Kidney (tissue), 13 donors: ENCODE measurements at regions not wholly inside any gene's neighbourhood (a gene's known extent, or its start where the extent isn't known, plus 50 kb on each side); places are given as distances from the start of the nearest gene placed in this dataset.
A peak's percentile ranks its signal among the peaks of the same experiment; 100 is the strongest.

Experiments
- DNase-seq, 5 donors: peaks; one replicate each; pipeline ENCODE4 v3.0.0-alpha.2; 2013 to 2020
- FAIRE-seq: peaks from 2 replicates; lab custom pipeline; 2012; peaks lifted over from hg19 to GRCh38; lab: Jason Lieb, UNC
- H3K27ac ChIP-seq, 2 donors: one replicate each; pipeline ENCODE4 v1.7.0; 2013; ENCODE audit warnings: low read depth in 2 of 2, low read length in 2 of 2, inconsistent platforms in 1 of 2
- H3K27me3 ChIP-seq: one replicate; pipeline ENCODE4 v1.7.1; 2013; ENCODE audit warnings: low read length, inconsistent platforms; ENCODE audit not compliant: control insufficient read depth, insufficient read depth
- H3K36me3 ChIP-seq, 3 donors: one replicate each; pipeline versions ENCODE4 v1.7.0 to v1.7.1; 2013; ENCODE audit warnings: low read length in 3 of 3, control low read depth in 1 of 3, inconsistent platforms in 1 of 3; ENCODE audit not compliant: insufficient read depth in 3 of 3, control insufficient read depth in 2 of 3
- H3K4me1 ChIP-seq, 3 donors: one replicate each; pipeline versions ENCODE4 v1.7.0 to v1.7.1; 2013; ENCODE audit warnings: low read length in 3 of 3, inconsistent platforms in 1 of 3, low read depth in 1 of 3; ENCODE audit not compliant: control insufficient read depth in 2 of 3, insufficient read depth in 2 of 3
- H3K4me3 ChIP-seq, 3 donors: one replicate each; pipeline versions ENCODE4 v1.7.0 to v1.8.1; 2013; ENCODE audit warnings: low read length in 3 of 3, control low read depth in 1 of 3, inconsistent platforms in 1 of 3
- H3K9ac ChIP-seq, 3 donors: one replicate each; pipeline versions ENCODE4 v1.7.0 to v1.7.1; 2013; ENCODE audit warnings: low read length in 3 of 3, control low read depth in 1 of 3, inconsistent platforms in 1 of 3
- H3K9me3 ChIP-seq, 3 donors: one replicate each; pipeline versions ENCODE4 v1.7.0 to v1.7.1; 2013; ENCODE audit warnings: low read length in 3 of 3, control low read depth in 1 of 3, inconsistent platforms in 1 of 3; ENCODE audit not compliant: control insufficient read depth in 2 of 3, insufficient read depth in 1 of 3
- CTCF ChIP-seq: IDR thresholded peaks from 3 replicates; pipeline ENCODE4 v1.5.1; 2012; ENCODE audit warnings: mild to moderate bottlenecking, moderate library complexity, borderline replicate concordance; ENCODE audit not compliant: insufficient read depth; ENCODE audit errors: extremely low read depth
- intact Hi-C: fragments of 100-400 bp; cut with DNase I; formaldehyde crosslinking; loops from one replicate; pipeline ENCODE4 v1.11.1; 2022
- donor health status: control.
- donor health status: control.
- donor health status: control.
- donor health status: control.
- donor health status: control.
- donor health status: DM: yes; HTN: yes; CAD: no.
- donor health status: Normal renal cell carcinoma (clear cell type).

- Histone ChIP-seq H3K9ac (no peak overlapping the region), H3K4me1 (no peaks in the 10 kb centered on the region), H3K27ac (no peak overlapping the region), H3K4me3 (no peak overlapping the region), H3K36me3 (no peaks in the 10 kb centered on the region), H3K27me3 (no peaks in the 10 kb centered on the region), H3K9me3 (no peaks in the 10 kb centered on the region)
- intact Hi-C loops, result no loop called here
- no peak for DNase-seq
- no peak for TF ChIP-seq CTCF
- no peak for FAIRE-seq
Observed at GRCh38 chr11:25876456-25876965, 455.4 kb upstream of the ANO3 start.

- Histone ChIP-seq H3K9me3 (no peaks in the 10 kb centered on the region), H3K27ac (no peak overlapping the region), H3K36me3 (no peaks in the 10 kb centered on the region), H3K4me3 (no peak overlapping the region), H3K4me1 (peaks cover 0 to 4% (median 0%) of the 10 kb centered on the region in 3 donors), H3K9ac (no peak overlapping the region), H3K27me3 (no peaks in the 10 kb centered on the region)
- DNase-seq (no peak), FAIRE-seq (no peak)
- no peak for TF ChIP-seq CTCF
- intact Hi-C loops, result no loop called here
Observed at GRCh38 chr11:25886036-25886435, 445.9 kb upstream of the ANO3 start.

GRCh38 chr11:25890626-25891260, 441.2 kb upstream of the ANO3 start:
- no peaks in the 10 kb centered on the region for H3K9me3 ChIP-seq
- H3K4me1 ChIP-seq, result peaks cover 0 to 4% (median 0%) of the 10 kb centered on the region in 3 donors
- no peak overlapping the region for H3K4me3 ChIP-seq
- H3K36me3 ChIP-seq, result no peaks in the 10 kb centered on the region
- FAIRE-seq (no peak), DNase-seq (peak in 1 of 5 donors; percentile 4)
- H3K27me3 ChIP-seq, result no peaks in the 10 kb centered on the region
- no peak overlapping the region for H3K9ac ChIP-seq
- H3K27ac ChIP-seq, result no peak overlapping the region
- intact Hi-C loops, result no loop called here
- TF ChIP-seq CTCF, result no peak
